ENCODE measurements at regions not wholly inside any gene's neighbourhood (a gene's known extent, or its start where the extent isn't known, plus 50 kb on each side); places are given as distances from the start of the nearest gene placed in this dataset.
"Not testable (repeated sequence)": the region's sequence is repeated elsewhere in the genome, so short reads cannot be mapped to it uniquely, and the experiment has no call there.

GRCh38 chr17:33562792-33563191, 269.7 kb upstream of the ASIC2 start:
- DNase-seq (ENCODE audit: low spot score), result no peak

GRCh38 chr17:33564146-33564545, 271.1 kb upstream of the ASIC2 start:
- DNase-seq (ENCODE audit: low spot score), result no peak

- no peak for DNase-seq (ENCODE audit: low spot score)
Observed at GRCh38 chr17:33567223-33567622, 274.1 kb upstream of the ASIC2 start.

GRCh38 chr17:33572615-33573014, 279.5 kb upstream of the ASIC2 start:
- DNase-seq (ENCODE audit: low spot score), result no peak

GRCh38 chr17:33574942-33575445, 281.9 kb upstream of the ASIC2 start:
- DNase-seq (ENCODE audit: low spot score), result no peak

- not testable (repeated sequence) for DNase-seq (ENCODE audit: low spot score)
Observed at GRCh38 chr17:33579740-33580139, 286.6 kb upstream of the ASIC2 start.

GRCh38 chr17:33580215-33580614, 287.1 kb upstream of the ASIC2 start:
- no peak for DNase-seq (ENCODE audit: low spot score)

GRCh38 chr17:33582661-33583060, 289.6 kb upstream of the ASIC2 start:
- no peak for DNase-seq (ENCODE audit: low spot score)

- no peak for DNase-seq (ENCODE audit: low spot score)
Observed at GRCh38 chr17:33583518-33584417, 290.7 kb upstream of the ASIC2 start.

GRCh38 chr17:33593991-33594390, 300.9 kb upstream of the ASIC2 start:
- DNase-seq (ENCODE audit: low spot score), result no peak

GRCh38 chr17:33595828-33596227, 302.7 kb upstream of the ASIC2 start:
- no peak for DNase-seq (ENCODE audit: low spot score)

GRCh38 chr17:33596899-33597298, 303.8 kb upstream of the ASIC2 start:
- no peak for DNase-seq (ENCODE audit: low spot score)

GRCh38 chr17:33598797-33599196, 305.7 kb upstream of the ASIC2 start:
- DNase-seq (ENCODE audit: low spot score), result no peak

- no peak for DNase-seq (ENCODE audit: low spot score)
Observed at GRCh38 chr17:33602981-33603380, 309.9 kb upstream of the ASIC2 start.

GRCh38 chr17:33603789-33604188, 310.7 kb upstream of the ASIC2 start:
- peak; percentile 16 for DNase-seq (ENCODE audit: low spot score)

GRCh38 chr17:33611532-33611931, 318.4 kb upstream of the ASIC2 start:
- DNase-seq (ENCODE audit: low spot score), result no peak

GRCh38 chr17:33615861-33616260, 322.8 kb upstream of the ASIC2 start:
- DNase-seq (ENCODE audit: low spot score), result no peak

- no peak for DNase-seq (ENCODE audit: low spot score)
Observed at GRCh38 chr17:33623841-33624240, 330.7 kb upstream of the ASIC2 start.

- DNase-seq (ENCODE audit: low spot score), result peak; percentile 12
Observed at GRCh38 chr17:33628500-33629346, 335.6 kb upstream of the ASIC2 start.

- DNase-seq (ENCODE audit: low spot score), result no peak
Observed at GRCh38 chr17:33633446-33633845, 340.4 kb upstream of the ASIC2 start.

- DNase-seq (ENCODE audit: low spot score), result no peak
Observed at GRCh38 chr17:33637534-33637933, 344.4 kb upstream of the ASIC2 start.

- no peak for DNase-seq (ENCODE audit: low spot score)
Observed at GRCh38 chr17:33639103-33639880, 346.2 kb upstream of the ASIC2 start.

Measured in mucosa of gallbladder (tissue), 1 donor.